Umbilical cord (tissue), 1 donor: ENCODE measurements at regions not wholly inside any gene's neighbourhood (a gene's known extent, or its start where the extent isn't known, plus 50 kb on each side); places are given as distances from the start of the nearest gene placed in this dataset.
A peak's percentile ranks its signal among the peaks of the same experiment; 100 is the strongest.
"Not testable (repeated sequence)": the region's sequence is repeated elsewhere in the genome, so short reads cannot be mapped to it uniquely, and the experiment has no call there.

Experiments used
- DNase-seq: peaks from one replicate; pipeline ENCODE4 v3.0.0-alpha.2; 2015; ENCODE audit warnings: low spot score

DNA sequence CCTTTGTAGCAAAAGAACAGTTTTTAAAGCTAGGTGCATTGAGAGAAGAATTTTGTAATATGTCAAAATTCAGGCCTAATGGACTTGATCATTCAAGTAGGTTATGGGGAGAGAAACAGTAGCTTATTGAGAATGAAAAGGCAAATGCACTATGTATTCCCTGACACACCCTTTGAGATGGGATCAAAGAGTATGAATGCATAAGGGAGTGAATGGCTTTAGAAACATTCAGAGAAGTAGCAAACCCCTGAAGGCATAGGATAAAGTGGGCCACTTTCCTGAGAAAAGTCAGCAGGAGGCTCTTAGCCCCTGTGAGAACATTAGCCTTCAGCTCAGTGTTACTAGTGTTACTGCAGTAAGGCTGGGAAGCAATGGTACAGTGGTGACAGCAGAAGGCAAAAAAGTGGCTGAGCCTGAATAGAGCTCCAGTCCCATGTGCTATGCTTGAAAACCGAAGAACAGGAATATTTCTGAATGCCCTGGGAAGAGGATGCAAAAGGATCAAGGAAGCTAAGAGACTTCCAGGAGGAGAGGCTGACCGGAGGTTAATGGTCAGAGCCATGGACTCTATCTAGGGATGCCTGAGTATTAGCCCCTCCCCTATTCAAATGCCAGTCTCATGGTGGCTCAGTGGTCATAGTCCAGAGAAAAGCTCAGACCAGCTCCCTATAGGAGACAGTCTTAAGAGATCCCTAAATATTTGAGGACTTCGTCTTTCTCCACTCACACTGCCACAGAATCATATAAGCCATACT lies 218.2 kb upstream of the SGO1 start:
- no peak for DNase-seq

GRCh38 chr3:20401253-20401652 lies 215.2 kb upstream of the SGO1 start:
- DNase-seq, result no peak

DNA sequence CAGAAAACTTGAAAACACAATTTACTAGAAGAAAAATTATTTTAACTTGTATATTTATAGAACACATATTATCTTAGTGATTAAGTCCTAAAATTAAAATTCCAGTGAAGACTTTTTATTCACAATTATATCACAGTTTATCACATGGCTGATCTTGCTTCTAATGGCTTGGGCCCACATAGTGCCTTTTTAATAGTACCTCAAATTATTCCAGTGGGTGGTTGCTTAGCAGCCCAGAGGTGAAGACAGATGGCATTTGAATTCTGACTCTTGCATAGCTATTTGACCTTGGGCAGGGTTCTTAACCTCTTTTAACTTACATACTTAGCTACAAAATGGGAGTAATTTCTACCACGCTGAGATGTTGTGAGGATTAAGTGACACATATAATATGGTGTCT lies 214.7 kb upstream of the SGO1 start:
- DNase-seq, result no peak

GRCh38 chr3:20400281-20400680 lies 214.3 kb upstream of the SGO1 start:
- no peak for DNase-seq

DNA sequence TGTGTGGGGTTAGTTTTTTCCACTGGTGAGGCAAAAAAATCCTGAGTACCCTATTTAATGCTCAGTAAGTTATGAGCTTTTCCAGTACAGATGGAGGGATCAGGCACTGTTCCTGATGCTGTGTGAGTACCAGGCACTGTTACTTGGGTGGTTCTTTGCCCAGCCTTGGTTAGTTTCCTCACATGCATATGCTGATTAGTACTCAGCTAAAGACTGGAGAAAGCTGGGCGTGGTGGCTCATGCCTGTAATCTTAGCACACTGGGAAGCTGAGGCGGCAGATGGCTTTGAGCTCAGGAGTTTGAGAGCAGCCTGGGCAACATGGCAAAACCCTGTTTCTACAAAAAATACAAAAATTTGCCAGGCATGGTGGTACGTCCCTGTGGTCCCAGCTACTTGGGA lies 210.3 kb upstream of the SGO1 start:
- DNase-seq, result no peak

GRCh38 chr3:20395692-20396091 lies 209.7 kb upstream of the SGO1 start:
- no peak for DNase-seq

GRCh38 chr3:20394243-20394642 lies 208.2 kb upstream of the SGO1 start:
- DNase-seq, result no peak

DNA sequence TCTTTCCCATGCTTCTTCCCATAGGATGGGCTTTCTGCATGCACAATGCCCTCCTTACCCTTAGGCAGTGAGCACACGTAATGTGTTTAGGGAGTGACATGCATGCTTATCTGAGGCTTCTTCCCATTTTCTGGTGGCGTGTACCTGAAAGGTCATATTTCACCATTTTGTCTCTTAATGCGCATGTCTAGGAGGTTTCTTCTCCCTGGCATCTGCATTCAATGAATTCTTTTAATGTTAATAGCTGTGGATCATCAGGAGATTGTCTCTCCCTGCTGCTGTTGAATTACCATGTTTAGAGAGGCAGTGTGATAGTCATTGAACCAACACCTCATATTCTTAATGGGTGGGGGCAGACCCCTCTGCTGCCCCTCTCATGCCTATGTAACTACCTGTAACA lies 205.6 kb upstream of the SGO1 start:
- DNase-seq, result no peak

DNA sequence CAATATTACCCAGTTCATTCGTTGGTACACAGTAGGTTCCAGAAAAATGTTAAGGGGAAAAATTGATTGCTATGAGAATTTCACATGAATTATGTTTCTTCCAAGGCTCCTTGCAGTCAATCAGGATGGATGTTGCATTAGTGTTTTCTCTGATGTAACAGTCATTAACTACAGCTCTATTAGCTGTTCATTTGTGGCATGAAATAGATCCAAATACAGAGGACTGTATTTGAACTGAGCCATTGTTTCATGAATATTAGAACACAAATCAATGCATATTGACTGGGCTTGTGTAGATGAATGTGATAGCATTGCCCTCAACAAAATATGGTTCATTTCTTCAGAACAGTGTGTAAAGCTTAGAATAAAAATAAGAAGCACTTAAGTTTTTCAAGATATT lies 203.0 kb upstream of the SGO1 start:
- no peak for DNase-seq

GRCh38 chr3:20380295-20380694 lies 194.3 kb upstream of the SGO1 start:
- peak; percentile 52 for DNase-seq

DNA sequence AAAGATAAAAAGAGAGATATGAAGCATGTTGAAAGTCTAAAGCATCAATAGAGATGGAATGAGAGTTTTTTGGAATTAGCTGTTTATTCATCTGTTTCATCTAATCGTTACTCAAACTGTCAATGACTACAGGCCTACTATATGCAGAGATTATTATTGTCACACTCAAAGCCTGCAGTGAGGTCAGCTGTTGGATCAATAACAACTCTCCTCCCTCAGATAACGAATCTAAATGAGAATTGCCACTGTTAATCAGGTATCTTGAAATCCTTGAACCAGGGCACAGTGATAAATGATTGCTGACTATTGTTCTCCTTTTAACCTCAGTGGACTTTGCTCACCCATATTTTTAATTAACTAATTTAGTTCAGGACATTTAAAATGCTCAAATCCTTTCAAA lies 192.3 kb upstream of the SGO1 start:
- no peak for DNase-seq

DNA sequence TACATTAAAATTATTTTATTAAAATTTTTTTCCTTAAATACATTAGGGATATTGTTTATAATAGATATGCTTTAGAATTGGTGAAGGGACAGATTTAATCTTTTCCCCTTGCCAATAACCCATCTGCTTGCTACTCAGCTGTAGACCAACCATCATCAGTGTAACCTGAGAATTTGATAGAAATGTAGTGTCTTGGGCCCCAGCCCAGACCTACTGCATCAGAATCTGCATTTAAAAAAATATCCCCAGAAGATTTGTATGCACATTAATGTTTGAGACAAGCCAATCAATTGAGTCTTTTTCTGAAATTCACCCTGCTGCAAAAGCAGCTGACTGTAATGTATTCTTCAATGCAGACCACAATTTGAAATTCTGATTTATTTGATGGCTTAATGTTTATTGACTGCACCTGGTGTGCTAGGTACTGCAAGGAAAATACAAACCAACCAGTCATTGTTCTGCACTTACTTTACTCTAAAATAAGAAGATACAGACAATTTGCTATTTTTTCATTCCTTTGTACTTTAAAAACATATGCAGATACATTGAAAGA lies 190.7 kb upstream of the SGO1 start:
- no peak for DNase-seq

- no peak for DNase-seq
Observed at GRCh38 chr3:20375302-20375701, 189.3 kb upstream of the SGO1 start.

GRCh38 chr3:20370273-20371063 lies 184.5 kb upstream of the SGO1 start:
- not testable (repeated sequence) for DNase-seq

DNA sequence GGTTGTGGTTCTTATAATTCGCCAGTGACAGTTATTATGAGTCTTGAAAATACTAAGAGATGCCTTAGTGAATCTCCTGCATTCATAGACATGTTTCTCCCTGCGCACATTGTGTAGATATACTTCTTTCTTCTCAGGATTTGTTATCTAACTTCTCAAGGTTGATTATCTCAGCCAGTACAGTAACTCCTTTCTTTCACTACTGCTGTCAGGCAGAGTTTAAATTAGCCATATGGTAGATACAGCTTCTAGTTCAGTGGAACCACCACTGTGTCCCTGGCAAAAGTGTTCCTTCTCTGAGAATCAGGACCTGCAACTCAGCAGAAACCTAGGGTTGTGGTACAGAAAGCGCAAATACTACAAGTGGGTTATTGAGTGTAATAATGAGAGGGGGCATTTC lies 175.0 kb upstream of the SGO1 start:
- DNase-seq, result no peak

DNA sequence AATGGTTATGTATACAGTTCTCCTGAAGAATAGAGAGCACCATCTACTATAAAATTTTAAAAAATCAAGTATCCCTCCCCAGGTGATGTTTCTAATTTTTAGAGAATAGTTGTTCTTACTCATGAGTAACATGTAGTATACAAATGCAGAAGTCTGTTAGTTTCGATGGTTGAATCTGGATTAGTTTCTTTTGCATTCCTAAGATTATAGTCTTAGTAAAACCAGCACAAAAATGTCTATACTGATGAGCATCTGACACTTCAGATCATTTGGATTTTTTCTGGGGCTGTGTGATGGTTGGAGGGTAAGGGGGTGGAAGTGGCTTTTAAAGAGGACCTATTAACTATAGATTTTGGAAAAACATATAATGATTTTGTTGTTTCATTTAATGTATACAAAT lies 167.3 kb upstream of the SGO1 start:
- DNase-seq, result no peak

GRCh38 chr3:20352546-20353179 lies 166.7 kb upstream of the SGO1 start:
- no peak for DNase-seq

DNA sequence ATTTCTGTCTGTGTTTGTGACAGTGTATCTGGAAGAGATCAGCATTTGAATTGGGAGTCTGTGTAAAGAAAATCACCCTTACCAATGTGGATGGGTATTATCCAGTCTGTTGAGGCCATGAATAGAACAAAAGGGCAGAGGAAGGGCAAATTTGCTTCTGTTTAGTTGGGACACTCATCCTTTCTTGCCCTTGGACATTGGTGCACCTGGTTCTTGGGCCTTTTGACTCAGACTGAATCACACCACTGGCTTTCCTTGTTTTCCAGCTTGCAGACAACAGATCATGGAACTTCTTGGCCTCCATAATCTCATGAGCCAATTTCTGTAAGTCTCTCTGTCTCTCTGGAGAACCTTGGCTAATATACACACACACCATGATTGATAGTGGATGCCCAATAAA lies 164.4 kb upstream of the SGO1 start:
- DNase-seq, result no peak

DNA sequence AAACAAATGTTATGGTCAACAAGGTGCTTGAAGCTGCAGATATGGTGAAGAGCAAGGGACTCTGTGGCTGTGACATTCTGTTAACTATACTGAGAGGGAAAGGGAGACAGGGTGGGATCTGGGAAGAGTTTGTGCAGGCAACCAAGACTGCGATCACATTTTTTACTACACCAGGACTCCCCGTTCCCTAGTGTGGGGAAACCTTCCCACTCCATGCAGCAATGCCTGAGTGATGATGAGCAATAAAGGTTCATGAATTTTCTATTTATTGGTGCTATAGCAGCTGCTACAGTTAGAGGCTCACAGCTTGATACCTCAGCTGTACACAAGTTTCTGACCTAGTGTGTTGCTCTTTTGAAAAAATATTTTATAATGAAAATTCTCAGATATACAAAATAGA lies 160.9 kb upstream of the SGO1 start:
- no peak for DNase-seq

DNA sequence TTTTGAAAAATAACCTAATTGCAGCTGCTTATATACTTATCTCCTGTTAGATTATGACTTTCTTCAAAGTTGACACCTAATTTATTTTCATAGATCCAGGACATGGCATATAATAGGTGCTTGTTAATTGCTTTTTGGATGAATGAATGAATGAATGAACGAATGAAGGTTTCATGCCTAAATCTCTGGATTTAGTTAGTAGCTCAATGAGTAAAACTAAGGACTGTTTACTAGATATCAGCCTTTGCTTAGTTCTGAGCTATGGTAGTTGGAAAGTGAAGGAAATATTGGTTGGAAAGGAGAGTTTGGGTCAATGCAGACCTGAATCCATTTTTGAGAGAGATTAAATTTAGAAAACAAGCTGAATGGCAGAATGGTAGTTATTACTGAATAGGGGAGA lies 160.4 kb upstream of the SGO1 start:
- DNase-seq, result no peak

DNA sequence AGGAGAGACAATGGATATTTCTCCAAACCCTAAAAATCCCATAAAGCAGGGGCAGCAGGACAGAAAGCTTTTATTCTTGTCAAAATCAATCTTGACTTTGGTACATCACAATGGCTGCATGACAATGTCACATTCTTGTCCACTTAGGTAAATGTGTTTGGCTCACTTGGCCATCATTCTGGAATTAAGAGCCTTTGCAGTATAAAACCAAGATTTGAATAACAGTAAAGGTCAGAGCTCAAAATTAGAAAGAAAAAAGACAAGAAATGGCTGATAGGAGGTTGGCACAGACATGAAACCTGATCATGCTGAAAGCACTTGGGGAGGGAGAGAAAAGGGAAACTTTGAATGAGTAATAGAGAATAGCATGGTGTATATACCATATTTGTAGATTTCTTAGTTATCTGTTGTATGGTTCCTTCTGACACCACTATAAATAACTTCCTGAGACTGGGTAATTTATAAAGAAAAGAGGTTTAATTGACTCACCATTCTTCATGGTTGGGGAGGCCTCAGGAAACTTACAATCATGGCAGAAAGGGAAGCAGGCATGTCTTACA lies 158.5 kb upstream of the SGO1 start:
- DNase-seq, result no peak

GRCh38 chr3:20343790-20344189 lies 157.8 kb upstream of the SGO1 start:
- DNase-seq, result no peak
